GM19193 (cell line): ENCODE measurements at regions not wholly inside any gene's neighbourhood (a gene's known extent, or its start where the extent isn't known, plus 50 kb on each side); places are given as distances from the start of the nearest gene placed in this dataset.

Source experiments
- POLR2A ChIP-seq: IDR thresholded peaks from 4 replicates; pipeline ENCODE4 v1.6.1; 2011; ENCODE audit not compliant: insufficient read depth, insufficient read length; ENCODE audit errors: extremely low read depth

DNA sequence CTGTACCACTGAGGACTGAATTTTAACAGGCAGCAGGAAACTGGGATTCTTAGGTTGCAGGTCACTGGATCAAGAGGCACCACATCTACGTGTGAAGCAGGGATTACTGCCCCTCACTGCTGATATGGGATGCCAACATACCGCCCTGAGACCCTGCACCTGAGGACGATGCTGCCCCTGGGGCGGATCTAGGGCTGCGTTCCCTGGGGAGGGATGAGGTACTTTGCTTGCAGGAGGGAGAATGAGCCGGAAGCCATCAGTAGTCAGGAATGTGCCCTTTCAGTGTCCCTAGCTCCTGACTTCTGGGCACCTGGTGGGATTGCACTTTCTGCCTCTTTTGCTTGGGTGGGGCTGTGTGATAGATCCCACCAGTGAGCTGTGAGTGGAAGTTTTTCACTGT is 122.8 kb downstream of the RPLP1 start:
- no peak for TF ChIP-seq POLR2A

DNA sequence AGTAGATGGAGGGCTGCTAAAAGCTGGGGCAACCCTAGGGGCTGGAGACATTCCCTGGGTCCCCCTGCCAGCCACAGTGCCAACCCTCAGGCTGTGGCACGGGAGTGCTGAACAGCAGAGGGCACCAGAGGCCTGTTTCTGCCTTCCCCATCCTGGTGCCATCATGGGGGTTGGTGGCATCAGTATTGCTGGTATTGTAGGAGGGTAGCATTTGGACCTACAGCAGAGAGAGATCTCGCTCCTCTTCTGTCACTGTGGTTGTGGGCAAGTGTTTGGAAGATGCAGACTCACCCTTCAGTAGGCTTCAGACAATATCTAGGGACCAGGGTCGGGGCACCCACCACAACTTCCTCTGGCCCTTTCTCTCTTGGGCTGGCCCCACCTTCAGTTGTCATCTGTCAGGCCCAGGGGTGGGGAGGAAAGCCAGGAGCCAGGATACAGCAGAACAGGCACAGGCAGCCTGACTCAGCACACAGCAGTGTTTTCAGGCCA is 123.5 kb downstream of the RPLP1 start:
- no peak for TF ChIP-seq POLR2A

DNA sequence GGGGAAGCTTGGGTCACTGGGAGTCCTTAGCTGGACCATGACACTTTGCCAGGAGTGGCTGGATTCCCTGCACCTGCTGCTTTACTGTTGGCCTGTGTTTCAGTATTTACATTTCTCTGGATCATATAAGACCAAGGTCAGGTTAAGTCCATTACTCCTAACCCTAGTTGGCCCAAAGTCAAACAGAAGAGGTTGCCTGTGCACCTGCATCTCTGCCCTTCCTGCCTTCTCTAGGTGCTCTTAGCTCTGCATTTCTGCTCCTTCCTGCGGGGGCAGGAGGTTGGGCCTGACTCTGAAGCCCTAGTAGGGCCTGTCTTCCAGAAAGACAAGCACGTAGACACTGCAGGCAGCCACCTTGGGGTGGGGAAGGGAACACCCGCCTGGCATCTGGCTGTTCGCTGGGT is 124.3 kb downstream of the RPLP1 start:
- no peak for TF ChIP-seq POLR2A

DNA sequence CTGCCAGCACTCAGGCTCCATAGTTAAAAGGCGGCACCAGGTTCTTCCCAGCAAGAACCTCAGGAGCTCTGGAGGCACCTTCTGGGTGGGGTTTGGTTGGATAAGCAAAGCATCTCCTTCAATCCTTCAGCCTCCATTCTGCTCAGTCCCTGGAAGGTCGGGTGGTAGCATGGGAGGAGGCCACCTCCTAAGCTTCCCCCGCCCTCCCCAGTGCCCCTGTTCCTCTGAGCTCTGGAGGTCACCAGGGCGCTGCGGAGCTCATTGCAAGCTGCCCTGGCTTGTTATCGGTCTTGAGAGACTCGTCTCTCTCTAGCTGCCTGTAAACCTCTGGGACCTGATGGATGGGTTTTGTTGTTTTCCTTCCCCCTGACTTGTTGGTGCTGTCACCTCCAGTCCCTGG is 124.8 kb downstream of the RPLP1 start:
- no peak for TF ChIP-seq POLR2A

DNA sequence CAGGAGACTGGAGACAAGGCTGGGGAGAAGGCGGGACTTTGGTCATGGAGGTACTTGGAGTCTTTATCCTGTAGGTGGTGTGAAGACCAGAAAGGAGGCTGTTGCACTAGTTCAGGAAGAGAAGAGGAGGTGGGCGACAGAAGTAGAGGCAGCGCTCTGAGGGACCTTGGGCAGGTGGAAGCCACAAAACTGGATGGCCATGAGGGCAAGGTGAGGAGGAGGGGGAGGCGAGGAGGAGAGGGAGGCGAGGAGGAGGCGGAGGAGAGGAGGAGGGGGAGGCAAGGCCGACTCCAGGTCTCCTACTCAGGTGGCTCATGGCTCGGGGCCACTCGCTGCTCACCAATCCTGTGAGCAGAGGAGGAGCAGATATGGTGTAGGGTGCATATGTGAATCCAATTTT is 125.6 kb downstream of the RPLP1 start:
- TF ChIP-seq POLR2A: no peak

DNA sequence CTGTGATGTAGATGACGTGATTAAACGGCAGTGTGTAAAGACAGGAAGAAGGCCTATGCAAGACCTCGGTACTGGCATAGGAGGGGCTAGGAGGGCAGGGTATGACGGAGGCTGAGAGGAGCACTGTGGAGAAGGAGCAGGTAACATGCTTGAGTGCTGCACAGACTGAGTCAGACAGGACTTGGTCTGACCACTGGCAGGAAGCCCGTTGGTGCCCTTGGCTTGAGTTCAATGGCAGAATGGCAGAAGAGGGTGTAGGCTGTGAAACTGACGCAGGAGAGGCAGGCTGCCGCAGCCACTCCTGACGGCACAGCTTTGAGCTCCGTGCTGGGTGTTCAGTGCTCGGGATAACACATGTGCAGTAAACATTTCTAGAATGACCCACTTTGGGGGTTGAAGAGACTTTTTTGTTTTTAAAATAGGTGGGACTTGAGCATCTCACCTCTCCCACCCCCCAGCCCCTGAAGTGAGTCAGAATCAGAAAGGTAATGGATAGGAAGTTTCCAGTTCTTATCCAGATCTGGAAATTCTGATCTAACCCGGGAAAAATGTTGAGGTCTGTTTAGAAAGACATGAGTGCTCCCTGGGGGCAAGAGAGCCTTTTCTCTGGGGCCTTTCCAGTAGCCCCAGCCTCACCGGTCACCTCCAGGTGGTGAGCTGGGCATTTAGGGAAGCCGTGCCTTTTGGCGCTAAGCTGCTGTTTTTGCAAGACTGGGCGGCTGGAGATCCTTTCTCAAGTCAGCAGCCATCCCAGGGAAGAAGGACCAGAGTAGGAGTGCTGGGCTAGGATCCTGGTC is 126.4 kb downstream of the RPLP1 start:
- no peak for TF ChIP-seq POLR2A

DNA sequence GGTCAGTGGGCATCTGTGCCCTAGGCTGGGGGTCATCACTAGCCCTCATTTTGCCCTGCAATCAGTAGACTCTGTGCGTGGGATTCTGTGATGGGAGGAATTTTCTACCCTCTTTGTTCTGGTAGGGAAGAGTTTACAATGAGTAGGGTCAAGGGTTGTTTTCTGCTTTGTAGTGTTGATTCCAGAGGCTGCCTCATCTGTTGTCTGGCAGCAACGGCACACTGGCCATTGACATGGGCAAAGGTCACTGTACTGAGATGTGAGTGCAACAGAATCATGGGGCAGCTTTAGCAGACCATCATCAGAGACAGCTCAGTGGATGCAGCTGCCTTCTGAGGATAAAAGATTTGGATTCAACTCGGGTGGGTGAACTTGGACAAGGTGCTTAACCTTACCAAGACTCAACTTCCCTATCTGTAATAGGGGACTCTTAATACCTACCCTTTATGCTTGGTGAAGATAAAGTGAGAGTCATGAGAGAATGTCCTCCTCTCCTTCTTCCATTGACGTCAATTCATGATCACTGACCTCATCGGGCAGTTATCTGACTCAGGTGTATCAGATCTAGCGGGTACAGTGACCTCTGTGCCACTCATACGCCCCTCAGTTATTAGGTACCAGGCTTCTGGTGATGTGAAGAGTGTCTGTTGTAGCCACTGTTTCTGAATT is 127.5 kb downstream of the RPLP1 start:
- no peak for TF ChIP-seq POLR2A

DNA sequence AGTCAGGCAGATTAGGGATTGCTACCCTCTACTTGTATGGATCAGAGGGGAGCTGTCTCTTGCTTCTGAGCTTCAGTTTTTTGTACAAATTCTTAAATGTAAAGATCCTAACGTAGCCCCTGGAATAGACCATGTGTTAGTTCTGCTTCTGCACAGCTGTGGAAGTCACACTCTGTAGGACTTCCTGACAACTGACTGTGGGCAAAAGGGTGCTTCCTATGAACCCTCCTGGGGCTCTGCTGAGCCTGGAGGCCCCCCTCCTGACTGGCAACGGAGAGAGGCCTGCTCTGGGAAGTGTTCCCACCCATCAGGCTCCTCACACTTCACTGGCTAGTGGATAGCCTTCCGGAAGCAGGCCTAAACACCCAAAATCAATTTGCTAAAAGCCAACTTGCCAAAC is 131.0 kb downstream of the RPLP1 start:
- TF ChIP-seq POLR2A: no peak

DNA sequence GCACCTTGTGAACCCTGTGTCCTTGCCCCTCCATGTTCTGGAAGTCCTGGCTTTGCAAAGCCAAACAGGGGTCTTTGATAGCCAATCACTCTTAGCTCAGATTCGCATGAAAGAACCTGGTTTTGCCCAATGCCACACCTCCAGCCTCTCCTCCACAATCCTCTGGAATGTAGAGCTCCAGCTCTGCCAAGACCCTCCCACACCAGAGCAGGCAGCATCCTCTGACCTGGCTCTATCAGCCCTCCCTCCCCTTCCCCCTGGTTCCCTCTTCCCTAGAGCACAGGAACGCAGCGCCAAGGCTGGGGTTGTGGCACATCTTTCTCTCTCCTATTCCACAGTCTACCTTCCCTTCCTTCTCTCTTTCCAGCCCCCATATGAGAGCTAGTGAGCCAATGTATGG is 133.3 kb downstream of the RPLP1 start:
- no peak for TF ChIP-seq POLR2A

DNA sequence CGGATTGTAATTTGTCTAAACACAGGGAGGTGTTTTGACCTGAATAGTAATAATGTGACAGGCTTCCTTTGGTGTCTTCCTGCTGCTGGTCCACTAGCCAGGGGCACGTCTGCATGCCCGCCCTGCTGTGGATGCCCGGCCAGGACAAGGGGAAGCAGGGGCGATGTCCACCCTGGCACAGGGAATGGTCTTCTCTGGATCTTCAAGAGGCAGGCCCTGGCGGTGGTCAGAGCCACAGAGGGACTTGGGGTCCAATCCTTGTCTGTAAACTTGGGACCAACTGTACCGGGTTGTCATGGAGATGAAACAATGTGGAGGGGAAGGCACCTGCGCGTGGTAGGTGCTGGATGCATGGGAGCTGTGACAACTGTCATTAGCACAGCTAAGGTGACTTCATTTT is 134.1 kb downstream of the RPLP1 start:
- no peak for TF ChIP-seq POLR2A

DNA sequence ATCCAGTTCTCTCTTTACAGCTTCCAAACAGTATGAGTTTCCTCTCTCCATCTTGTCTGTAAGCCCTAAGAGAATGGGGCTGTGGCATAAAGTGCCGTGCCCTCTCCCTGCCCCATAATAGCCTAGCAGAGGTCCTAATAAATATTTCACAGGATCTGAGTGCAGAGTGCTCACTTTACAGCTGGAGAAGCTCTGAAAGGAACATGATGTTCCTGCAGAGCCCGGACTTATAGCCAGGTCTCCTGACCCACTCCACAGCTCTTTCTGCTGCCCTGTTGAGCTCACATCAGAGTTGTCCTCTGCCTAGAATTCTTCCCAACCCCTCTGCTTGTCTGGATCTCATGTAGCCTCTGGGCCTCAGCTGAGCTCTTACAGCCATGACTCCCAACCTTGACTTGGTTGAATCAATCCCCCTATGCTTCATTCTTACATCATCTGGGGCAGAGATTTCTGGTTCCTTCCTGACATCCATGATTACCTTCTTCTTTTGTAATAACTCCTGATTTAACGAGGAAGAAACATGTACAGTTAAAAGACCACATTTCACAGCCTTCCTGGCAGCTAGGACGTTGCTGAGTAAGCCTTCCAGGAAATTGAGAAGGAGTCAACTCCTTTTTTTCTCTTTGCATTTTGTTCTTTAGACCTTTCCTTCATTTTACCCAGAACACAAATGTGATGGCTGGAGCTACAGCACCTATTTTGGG is 135.3 kb downstream of the RPLP1 start:
- TF ChIP-seq POLR2A: no peak

DNA sequence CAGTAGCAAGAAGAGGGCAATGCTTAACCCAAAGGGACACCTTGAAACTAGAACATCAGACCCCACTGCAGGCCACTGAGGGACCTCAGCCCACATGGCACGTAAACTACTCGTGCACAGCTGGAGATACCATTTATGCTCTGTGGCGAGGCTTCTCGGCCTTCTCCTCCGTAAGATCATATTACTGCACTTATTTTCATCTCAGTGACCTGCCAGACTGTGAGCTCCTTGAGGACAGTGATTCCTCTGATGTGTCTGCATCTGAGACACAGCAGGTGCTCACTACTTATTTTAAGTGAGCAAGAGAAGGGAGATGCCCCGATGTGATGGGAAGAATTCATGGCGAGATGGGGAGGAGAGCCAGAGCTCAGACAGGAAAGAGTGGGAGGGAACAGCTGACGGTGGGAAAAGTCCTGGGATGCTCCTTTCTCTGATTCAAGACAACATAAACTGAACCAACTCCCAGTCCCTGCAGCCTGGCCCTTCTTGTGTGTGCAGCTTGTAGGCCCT is 137.6 kb downstream of the RPLP1 start:
- no peak for TF ChIP-seq POLR2A

DNA sequence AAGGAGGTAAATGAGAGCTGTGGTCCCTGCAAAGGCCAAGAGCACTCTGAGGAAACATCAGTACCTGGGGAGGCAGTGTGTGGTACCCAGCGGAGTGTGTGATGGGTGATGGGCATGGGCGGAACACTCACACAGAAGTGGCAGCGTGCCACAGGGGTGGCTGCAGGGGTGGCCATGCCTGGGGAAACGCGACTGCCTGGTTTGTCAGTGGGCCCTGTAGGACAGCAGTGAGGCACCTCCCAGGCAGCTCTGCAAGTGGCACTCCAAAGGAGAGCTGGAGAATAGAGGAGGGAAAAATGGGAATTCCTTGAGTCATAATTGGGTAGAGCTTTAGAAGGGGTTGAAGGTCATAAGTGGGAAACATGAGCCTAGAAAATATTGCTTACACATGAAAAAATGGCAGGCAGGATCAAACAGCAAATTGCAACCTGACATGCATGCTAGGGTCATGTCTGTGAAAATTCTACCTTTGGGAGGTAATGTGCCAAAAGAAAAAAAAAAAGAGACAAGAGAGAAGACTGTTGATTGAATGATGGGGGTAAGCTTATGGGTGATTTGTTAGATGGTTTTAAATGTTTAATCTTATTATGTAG is 138.4 kb downstream of the RPLP1 start:
- TF ChIP-seq POLR2A: no peak

DNA sequence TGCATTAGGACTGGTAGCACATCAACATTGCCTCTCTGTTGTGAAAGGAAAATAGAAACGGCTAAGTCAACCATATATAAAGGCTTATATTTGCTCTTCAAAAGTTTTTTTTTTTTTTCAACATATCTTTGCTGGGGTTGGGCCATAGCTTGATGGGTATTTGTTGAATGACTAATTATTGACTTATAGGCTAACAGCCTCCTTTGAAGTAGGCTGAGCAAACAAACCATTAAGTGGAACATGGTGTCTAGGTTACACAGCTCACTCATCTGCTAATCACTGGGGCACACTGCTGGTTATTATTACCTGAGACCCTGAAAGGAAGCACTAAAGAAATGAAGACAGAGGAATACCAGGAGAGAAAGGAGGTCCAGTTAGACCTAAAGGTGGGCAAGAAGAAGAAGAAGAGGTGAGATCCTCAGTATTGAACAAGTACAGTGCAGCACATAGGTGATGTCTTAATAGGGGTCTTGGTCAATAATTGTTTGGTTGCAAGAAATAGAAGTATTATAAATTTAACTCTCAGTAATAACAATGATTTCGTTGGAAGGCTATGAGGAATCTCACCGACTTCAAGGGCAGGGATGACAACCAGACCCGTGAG is 139.4 kb downstream of the RPLP1 start:
- no peak for TF ChIP-seq POLR2A

DNA sequence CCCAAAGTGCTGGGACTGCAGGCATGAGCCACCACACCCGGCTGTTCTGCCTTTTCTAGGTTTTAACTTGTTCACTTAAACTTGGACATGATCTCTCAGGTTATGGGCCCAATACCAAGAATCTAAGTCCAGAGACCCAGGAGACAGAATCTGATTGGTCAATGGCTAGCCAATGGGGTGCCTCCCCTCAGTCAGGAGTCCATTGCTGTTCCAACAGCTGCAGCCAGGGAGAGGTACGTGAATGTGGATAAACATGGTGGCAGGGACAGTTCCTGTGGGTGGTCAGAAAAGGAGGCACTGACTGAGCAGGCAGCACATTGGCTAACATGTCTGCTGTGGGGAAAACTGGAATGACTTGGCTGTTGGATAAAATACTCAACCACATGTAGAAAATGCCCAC is 140.3 kb downstream of the RPLP1 start:
- TF ChIP-seq POLR2A: no peak

DNA sequence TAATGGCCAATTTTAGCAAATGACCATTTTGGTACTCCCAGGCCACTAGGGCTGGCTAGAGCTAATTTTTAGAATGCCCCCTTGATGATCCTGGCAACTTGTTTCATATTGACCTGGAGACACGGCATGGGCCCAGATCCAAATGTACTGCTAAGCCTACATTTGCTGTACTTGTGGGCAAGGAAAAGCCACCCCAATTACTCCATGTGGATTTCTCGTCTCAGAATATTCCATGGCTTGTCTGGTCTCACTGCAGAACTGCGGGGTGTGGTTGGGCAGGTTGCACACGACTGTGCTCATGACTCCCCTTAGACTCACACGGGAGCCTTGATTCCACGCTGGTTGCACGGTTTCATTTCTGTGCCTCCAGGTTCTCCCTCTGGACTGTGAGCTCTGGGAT is 140.9 kb downstream of the RPLP1 start:
- TF ChIP-seq POLR2A: no peak
